ENCODE measurements at regions not wholly inside any gene's neighbourhood (a gene's known extent, or its start where the extent isn't known, plus 50 kb on each side); places are given as distances from the start of the nearest gene placed in this dataset.

GRCh38 chr1:239947801-239948200 lies 143.9 kb upstream of the FMN2 start:
- TF ChIP-seq CTCF (conservative IDR thresholded peaks at IDR 0.05), result no peak
- no peak overlapping the region for H3K27ac ChIP-seq

- H3K27ac ChIP-seq, result no peak overlapping the region
- peak; percentile 93 for TF ChIP-seq CTCF (conservative IDR thresholded peaks at IDR 0.05)
Measured at GRCh38 chr1:239951511-239952140, 140.1 kb upstream of the FMN2 start.

GRCh38 chr1:239952348-239953308 lies 139.1 kb upstream of the FMN2 start:
- TF ChIP-seq CTCF (conservative IDR thresholded peaks at IDR 0.05), result peak; percentile 64
- H3K27ac ChIP-seq, result no peak overlapping the region

- no peak overlapping the region for H3K27ac ChIP-seq
- no peak for TF ChIP-seq CTCF (conservative IDR thresholded peaks at IDR 0.05)
Measured at GRCh38 chr1:239954836-239955235, 136.8 kb upstream of the FMN2 start.

GRCh38 chr1:239955431-239955830 lies 136.3 kb upstream of the FMN2 start:
- no peak for TF ChIP-seq CTCF (conservative IDR thresholded peaks at IDR 0.05)
- H3K27ac ChIP-seq, result no peak overlapping the region

GRCh38 chr1:239956263-239956662 lies 135.4 kb upstream of the FMN2 start:
- TF ChIP-seq CTCF (conservative IDR thresholded peaks at IDR 0.05), result no peak
- H3K27ac ChIP-seq, result no peak overlapping the region

- TF ChIP-seq CTCF (conservative IDR thresholded peaks at IDR 0.05), result no peak
- no peak overlapping the region for H3K27ac ChIP-seq
Measured at GRCh38 chr1:239958063-239958462, 133.6 kb upstream of the FMN2 start.
